ENCODE measurements at regions not wholly inside any gene's neighbourhood (a gene's known extent, or its start where the extent isn't known, plus 50 kb on each side); places are given as distances from the start of the nearest gene placed in this dataset.

- H3K36me3 ChIP-seq = no peaks in the 10 kb centered on the region
- DNase-seq = peak in 1 of 2 donors; percentile 8
- WGBS, 2 donors = 6 to 7% methylated on average over 10 to 28 of the region's 46 CpGs
- TF ChIP-seq POLR2A (IDR thresholded peaks at IDR 0.05) (no peak), CTCF (IDR thresholded peaks at IDR 0.05) (no peak)
- peak overlapping the region in 2 of 3 donors; percentile 11 to 49 for H3K4me3 ChIP-seq (replicated peaks in 1 of 3)
- peaks cover 17% of the 10 kb centered on the region for H3K27me3 ChIP-seq
- H3K27ac ChIP-seq = peak overlapping the region in 2 of 3 donors; percentile 61 to 71
- H3K4me1 ChIP-seq = peaks cover 6 to 17% of the 10 kb centered on the region in 2 donors
- H3K9me3 ChIP-seq = no peaks in the 10 kb centered on the region
- intact Hi-C loops (cut with DNase I) = no loop called here
Observed at GRCh38 chr12:54126029-54126695, 62.6 kb downstream of the SMUG1 start.

DNA sequence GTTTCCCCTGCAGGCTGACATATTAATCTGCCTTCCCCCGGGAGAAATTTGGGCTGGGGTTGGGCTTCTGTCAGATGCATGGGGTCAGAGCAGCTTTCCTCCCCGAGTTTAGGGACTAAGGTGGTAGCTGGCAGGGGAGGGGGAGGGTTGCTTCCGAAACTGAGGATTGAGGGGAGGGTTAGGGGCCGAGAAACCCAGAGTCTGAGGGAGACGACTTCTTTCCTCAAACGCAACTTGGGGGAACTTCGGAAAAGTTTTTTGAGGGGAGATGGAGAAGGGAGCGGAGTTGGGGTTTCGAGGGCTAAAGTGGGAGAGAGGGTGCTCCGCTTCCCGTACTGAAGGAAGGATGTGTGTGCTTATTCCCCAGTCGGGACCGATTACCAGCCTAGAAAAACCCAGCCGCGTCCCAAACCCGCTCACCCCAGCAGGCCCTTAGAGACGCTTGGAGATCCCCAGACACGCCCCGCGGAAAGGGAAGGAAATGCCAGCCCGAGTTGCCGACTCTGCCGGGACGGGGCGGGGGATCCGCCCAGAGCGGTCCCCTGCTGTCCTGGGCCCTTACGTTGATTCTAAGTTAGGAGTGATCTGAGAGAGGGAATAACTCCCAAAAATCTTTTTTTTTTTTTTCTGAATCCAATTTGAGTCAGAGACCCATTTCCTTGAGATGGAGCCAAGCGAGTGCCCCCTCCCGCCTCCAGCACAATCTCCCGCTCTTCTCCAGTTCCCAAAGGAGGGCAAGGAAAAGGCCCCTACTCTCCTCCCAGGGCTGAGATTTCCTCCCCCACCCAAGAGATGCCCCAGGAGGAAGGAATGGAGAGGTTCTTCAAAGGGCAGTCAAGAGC is 61.9 kb downstream of the SMUG1 start:
- intact Hi-C loops (cut with DNase I) = no loop called here
- Histone ChIP-seq H3K27ac (peak overlapping the region in 2 of 3 donors; percentile 2 to 71), H3K4me1 (peaks cover 6 to 17% of the 10 kb centered on the region in 2 donors), H3K36me3 (no peaks in the 10 kb centered on the region), H3K4me3 (replicated peaks in 1 of 3) (peak overlapping the region in 2 of 3 donors; percentile 11 to 49), H3K27me3 (peaks cover 17% of the 10 kb centered on the region), H3K9me3 (no peaks in the 10 kb centered on the region)
- DNase-seq = peak; percentile 27 to 28
- 9 to 15% methylated on average over 30 to 31 of the region's 31 CpGs for WGBS, 2 donors
- TF ChIP-seq POLR2A (IDR thresholded peaks at IDR 0.05) = no peak
- no peak for TF ChIP-seq CTCF (IDR thresholded peaks at IDR 0.05)

DNA sequence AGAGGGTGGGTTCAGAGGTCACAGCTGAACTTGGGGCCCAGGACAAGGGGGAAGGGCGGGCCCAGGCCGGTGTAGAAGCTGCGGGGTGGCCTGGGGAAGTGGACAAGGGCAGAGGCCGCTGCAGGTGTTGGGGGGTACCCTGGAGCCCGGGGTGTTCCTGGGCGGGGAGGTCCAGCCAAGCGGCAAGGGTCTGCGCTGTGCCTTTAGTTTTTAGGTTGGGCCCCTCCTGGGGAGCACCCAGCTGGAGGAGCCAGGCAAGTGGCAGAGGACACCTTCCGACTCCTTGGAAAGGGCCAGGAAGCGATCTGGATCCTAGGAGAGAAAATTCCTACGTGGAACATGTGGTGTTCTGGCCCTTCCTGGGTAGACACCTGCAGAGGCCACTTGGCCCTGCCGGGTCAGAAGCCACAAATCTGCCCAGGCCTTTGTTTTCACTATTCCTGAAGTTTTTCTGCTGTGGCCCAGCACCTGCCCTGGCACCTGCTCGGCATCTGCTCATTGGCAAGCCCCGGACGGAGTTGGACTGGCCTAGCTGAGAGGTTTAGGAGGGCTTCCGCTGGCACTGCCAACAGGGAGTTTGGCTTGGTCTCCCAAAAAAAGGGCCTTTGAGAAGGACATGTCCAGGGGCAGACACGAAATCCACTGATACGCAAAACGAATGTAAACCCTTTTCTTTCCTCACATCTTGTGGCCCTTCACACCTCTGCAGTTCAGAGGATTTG is 61.1 kb downstream of the SMUG1 start:
- no peaks in the 10 kb centered on the region for H3K36me3 ChIP-seq
- DNase-seq = no peak
- TF ChIP-seq CTCF (IDR thresholded peaks at IDR 0.05) (no peak), POLR2A (IDR thresholded peaks at IDR 0.05) (no peak)
- H3K4me1 ChIP-seq = peaks cover 6 to 17% of the 10 kb centered on the region in 2 donors
- H3K27me3 ChIP-seq = peaks cover 17% of the 10 kb centered on the region
- WGBS, 2 donors = 78 to 80% methylated on average over 15 to 19 of the region's 19 CpGs
- peak overlapping the region in 1 of 3 donors; percentile 71 for H3K27ac ChIP-seq
- H3K4me3 ChIP-seq (replicated peaks in 1 of 3) = peak overlapping the region in 1 of 3 donors; percentile 49
- intact Hi-C loops (cut with DNase I) = no loop called here
- no peaks in the 10 kb centered on the region for H3K9me3 ChIP-seq

DNA sequence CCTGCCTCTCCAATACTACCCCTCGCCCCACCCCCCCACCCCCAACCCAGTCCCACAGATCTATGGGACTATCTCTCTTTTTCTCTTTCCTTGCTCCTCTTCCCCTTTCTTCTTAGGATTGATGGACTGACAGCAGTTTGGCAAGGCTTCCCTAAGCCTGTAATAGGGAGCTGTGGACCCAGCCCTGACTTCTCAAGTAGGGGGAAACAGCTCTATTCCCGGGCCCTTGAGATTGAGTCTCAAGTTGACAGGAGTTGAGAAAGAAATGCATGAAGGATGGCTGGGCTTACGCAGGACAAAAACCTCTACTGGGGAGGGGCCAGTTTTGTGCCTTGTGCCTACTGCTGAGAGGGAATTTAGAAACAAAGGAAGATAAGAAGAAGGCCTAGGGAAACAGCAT is 60.4 kb downstream of the SMUG1 start:
- H3K27me3 ChIP-seq = peaks cover 17% of the 10 kb centered on the region
- 69 to 71% methylated on average over 3 of the region's 3 CpGs for WGBS, 2 donors
- TF ChIP-seq POLR2A (IDR thresholded peaks at IDR 0.05) = no peak
- TF ChIP-seq CTCF (IDR thresholded peaks at IDR 0.05) = no peak
- intact Hi-C loops (cut with DNase I) = no loop called here
- no peaks in the 10 kb centered on the region for H3K36me3 ChIP-seq
- peaks cover 6 to 17% of the 10 kb centered on the region in 2 donors for H3K4me1 ChIP-seq
- H3K27ac ChIP-seq = no peak overlapping the region
- no peak overlapping the region for H3K4me3 ChIP-seq (replicated peaks in 1 of 3)
- DNase-seq = no peak
- no peaks in the 10 kb centered on the region for H3K9me3 ChIP-seq
